ENCODE measurements at regions not wholly inside any gene's neighbourhood (a gene's known extent, or its start where the extent isn't known, plus 50 kb on each side); places are given as distances from the start of the nearest gene placed in this dataset.
"Not testable (repeated sequence)": the region's sequence is repeated elsewhere in the genome, so short reads cannot be mapped to it uniquely, and the experiment has no call there.

DNA sequence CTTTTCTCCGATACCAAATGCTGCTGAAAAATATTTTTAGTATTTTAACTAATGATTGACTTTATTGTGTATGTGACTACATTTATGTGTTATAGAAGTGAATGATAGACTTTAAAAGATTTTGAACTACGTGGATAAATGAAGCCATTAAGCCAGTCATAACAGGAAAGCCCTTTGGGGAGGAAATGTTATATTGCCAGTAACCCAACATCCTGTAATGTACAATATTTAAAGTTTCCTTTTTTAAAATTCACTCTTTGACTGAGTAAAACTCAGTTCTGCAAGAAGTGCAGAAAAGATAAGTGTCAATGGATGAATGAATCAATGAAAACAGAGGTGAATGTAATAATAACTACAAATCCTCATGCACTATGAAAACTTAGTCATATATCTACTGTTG lies 102.6 kb upstream of the TLE4 start:
- in situ Hi-C loops (cut with HindIII; ENCODE audit: low sequenced_read_pairs): no loop called here

DNA sequence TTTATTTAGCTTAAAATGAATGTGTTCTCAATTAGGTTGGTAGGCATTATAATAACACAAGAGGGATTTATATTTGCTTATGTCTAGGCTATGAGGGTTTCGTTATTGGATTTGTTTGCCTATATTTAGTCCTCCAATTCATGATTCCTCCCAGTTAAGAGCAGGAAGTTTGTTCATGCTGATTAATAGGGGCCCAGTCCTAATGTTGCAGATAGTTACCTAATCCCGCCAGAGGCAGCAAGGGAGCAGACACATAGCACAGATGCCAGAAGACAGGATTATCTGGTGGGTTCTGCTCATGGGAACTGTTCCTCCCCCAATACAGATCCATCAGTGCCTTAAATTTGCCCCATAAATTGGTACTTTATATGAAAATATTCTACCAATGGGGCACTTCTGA lies 100.8 kb upstream of the TLE4 start:
- in situ Hi-C loops (cut with HindIII; ENCODE audit: low sequenced_read_pairs): no loop called here

DNA sequence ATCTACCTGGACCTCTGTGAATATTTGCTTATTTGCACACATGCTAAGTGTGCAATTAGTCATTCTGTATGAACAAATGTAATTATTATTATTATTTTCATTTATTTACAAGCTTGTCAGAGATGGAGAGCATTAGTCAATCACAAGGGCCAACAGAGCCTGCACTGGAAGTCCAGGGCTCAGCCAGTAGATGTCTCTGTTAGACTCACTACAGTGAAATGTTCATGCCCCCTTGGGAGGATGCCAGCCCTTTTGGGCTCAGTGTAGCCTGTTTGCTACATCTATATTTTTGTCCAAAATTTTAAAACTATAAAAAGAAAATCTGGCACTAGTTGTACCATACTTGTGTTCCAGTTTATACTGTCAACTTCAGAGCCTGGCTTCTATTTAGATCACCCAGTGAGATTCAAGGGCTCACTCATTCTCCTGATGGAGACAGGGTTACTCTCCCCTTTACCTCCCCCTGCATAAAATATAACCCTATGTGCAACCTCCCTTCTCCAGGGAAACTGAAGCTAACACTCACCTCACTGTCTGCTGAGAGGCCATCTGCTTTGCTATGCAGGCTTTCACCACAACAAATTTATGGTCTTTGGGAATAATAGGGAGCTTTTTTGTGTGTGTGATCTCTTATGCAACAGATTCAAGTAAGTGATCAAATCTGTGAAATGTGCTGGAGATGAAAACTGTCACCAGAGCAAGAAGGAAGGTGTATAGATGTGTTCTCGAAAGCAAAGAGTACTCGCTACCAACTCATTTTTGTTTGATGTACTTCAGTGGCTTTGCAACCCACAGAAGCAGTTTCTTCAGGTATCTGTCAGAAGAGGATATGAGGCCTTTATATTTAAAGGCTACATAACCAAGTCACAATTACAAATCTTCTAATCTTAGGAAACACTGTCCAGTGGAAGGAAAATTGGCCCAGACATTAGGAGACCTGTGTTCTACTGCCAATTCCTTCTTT lies 99.9 kb upstream of the TLE4 start:
- in situ Hi-C loops (cut with HindIII; ENCODE audit: low sequenced_read_pairs): no loop called here

DNA sequence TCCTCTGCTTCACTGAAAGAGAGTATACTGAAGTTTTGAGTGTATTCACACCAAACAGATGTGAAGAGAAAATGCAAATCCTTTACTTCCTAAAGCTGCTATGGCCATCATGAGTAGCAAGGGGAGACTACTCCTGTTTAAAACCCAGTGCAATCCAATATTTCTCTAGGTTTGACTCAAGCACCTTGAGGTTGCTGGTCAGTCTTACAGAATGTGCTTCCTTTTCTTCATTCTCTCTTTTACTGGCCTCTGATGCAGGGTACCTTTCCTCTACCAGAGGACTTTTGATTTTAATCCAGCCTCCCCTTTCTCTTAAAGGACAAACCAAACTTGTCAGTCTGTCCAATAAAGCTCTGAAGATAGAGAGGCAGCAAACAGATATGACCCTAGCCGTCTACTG lies 98.1 kb upstream of the TLE4 start:
- in situ Hi-C loops (cut with HindIII; ENCODE audit: low sequenced_read_pairs): no loop called here

DNA sequence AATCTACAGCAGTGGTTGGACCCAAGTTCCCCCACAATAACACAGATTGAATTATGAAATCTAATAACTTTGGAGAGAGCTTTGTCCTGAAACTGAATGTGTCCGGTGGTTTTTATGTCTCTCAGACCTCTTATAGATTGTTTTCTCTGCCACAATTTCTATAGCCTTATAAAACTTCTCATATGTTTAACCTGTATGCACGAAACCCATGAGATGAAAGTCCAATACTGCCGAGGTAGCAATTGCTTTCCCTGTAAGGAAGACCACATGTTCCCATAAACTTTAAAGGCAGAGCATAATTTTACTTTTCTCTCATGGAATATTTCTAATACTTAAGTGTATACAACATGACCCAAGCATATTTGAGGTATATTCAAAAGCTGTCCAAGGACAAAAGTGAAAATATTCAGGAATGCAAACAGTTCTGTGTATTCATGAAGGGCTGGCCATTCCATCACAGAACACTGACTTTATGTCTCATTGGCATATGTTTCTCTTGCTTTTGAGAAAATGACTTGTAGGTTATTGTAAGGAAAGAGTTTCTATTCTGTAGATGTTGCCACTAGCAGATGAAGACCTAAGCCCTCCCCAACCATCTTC lies 94.4 kb upstream of the TLE4 start:
- in situ Hi-C loops (cut with HindIII; ENCODE audit: low sequenced_read_pairs): no loop called here

DNA sequence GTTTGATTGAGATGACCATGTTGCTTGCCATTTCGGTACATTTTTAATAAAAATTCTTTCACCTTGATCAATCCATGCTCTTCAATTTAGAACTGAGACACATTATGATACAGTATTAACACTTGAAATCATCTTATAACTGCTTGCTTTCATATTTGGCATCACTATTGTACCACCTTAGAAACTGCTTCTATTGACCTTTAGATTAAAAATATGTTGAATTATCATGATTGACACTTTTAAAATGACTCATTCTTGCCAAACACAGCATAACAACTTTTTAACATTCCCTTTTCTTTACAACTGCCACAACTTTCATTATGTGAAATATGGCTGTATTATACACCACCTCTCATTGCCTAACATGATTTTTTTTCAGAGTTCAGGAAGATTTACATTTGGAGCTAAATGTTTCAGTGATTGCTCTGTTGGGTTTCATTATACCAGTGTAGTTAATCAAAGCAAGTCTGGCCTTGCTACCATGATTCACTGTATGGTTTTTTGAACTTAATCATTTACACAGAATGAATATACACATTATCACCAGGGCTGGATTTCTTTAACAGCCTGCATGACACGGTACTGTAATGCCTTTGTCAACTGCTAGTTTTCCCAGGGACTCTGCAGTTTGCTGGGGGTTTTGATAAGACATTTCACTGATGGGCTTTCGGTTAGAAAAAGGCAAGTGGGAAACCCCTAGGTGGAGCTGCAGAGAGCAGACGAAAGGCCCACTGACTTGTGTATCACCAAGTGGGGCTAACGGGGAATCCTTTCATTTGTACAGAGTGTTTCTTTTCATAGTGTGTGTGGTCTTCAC lies 93.6 kb upstream of the TLE4 start:
- in situ Hi-C loops (cut with HindIII; ENCODE audit: low sequenced_read_pairs): no loop called here

DNA sequence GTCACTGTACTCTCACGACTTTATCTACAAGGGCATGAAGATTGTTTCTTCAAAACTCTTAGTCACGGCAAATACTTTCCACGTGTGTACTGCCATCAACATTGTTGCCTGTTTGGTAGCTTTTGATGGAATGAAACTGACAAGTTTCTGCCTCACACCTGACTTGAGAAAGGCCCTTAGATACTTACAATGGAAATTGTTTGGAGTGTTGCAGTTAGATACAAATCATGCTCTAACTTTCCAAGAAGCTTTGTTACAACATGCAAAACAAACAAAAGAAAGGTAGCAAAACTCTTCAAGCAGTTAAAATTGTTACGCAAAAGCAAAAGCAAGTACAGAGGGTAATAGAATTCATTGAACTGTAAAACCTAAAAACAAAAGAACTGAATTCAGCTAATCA lies 91.1 kb upstream of the TLE4 start:
- in situ Hi-C loops (cut with HindIII; ENCODE audit: low sequenced_read_pairs): no loop called here

DNA sequence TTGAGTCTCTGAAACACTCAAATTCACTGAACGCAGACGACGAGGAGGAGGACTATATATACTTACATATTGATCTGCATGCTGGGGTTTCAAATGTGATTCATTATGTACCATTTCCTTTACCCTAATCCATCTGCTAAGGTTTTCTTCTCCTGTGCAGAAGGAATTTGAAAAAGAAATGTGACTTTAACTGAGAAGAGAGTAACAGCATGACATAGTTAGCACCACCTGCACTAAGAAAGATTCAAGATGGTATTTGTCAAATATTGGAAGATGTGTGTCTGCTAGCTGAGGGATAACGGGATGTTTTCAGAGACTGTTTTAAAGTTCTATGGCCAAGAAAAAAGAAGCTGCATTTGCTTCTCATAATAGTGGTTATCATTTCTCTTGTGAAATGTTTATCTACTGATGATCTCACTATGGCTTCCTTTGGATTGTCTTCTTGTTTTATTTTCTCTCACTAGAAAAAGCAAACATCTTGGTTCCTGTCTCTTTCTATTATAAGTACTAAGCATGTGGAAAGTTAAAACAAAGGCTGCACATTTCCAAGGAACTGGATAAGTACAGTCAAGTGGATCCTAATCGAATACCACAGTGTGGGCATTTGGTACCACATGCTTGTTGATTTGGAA lies 89.8 kb upstream of the TLE4 start:
- in situ Hi-C loops (cut with HindIII; ENCODE audit: low sequenced_read_pairs): no loop called here

DNA sequence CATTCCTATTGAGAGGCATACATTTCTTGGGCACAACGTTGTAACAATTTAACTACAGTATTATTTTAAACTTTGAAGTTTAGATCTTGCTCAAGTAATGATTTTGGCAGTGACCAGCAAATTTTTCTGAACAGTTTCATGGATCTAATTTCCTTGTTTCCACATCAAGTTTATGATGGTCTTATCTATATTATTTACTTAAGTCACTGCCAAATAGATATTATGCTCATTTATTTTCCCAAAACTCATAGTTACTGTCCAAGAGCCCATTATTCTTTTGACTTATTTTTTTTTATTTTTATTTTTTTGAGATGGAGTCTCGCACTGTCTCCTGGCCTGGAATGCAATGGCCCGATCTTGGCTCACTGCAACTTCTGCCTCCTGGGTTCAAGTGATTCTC lies 86.5 kb upstream of the TLE4 start:
- in situ Hi-C loops (cut with HindIII; ENCODE audit: low sequenced_read_pairs): no loop called here

DNA sequence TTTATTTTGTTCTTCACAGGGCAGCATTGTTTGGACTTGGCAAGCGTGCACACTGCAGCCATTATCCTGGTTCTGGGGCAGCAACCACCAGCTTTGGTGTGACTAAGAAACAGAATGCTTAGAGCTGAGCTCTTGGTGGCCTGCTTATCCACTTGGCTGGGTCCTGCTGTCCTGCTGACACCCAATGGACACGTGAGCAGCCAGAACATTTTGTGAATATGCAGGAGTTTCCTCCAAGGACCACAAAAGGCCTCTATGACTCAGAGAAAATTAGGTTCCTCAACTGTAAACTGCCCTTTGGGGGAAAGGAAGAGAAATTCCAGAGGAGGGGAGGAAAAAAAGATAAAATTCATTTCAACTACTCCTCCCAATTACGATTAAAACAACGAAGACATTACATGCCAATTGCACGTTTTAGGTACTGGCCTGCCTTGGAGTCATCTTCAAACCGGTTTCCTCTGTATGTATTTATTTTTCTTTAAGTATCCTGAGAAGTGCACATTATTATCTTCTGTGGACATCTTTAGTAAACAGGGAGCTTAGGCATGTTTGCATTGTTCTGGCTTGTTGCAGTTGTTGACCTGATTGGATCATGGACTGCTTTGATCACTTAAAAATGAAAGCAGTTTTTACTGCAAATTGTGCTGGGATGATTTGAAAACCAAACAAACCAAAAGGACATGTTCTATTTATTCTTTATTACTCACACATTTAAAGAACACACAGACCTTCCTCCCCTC lies 82.3 kb upstream of the TLE4 start:
- in situ Hi-C loops (cut with HindIII; ENCODE audit: low sequenced_read_pairs): no loop called here

DNA sequence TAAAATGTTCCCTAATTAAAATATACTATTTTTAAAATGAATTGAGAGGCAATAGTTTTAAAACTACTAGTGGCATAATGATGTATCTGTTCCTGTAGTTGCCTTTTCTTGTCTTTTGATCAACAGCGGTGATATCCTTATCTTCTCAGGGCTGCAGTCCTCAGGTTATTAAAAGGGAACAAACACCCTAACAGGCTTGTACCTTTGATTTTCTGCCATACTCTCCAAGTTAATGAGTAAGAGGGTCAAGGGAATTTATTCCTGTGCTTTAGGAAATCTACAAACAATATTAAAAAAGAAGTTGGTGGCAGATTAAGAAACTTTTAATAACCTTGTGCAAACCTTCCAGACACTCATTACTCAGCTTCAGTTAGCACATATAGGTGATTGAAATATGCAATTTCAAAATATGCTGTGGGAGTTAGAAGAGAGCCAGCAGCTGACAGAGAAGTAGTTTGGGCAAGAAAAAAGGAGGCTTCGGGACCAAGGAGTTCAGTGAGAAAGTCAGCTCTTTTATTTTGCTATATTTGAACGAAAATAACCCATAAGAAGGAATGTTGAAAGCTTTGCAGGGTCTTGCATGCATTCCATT lies 81.0 kb upstream of the TLE4 start:
- in situ Hi-C loops (cut with HindIII; ENCODE audit: low sequenced_read_pairs): no loop called here

DNA sequence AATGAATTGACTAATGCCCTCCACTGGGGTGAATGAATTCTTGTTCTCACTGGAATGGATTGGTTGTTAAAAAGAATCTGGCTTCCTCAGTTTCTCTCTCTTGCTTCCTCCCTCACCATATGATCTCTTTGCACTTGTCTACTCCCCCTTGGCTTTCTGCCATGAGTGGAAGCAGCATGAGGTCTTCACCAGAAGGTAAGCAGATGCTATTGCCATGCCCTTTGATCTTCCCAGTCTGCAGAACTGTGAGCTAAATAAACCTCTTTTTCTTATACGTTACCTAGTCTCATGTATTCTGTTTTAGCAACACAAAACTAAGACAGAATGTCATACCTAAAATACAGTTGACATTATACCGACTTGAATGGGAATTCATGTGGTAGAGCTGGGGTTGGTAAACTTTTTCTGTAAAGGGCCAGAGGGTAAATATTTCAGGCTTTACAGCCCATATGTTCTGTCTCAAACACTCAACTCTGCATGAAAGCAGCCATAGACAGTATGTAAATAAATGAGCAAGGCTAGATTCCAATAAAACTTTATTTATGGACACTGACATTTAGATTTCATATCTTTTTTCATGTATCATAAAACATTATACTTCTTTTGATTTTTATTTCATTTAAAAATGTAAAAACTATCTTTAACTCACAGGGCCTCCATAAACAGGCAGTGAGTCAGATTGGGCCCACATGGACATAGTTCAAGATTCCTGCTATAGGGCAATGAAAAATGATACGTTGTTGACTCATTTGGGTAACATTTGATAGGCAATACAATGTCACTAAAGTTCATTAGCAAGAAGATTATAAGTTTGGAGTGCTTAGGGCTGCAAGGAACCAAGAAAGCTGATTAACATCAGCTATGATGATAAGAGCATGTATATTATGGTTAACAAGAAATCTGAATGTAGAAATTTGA lies 79.4 kb upstream of the TLE4 start:
- in situ Hi-C loops (cut with HindIII; ENCODE audit: low sequenced_read_pairs): no loop called here

DNA sequence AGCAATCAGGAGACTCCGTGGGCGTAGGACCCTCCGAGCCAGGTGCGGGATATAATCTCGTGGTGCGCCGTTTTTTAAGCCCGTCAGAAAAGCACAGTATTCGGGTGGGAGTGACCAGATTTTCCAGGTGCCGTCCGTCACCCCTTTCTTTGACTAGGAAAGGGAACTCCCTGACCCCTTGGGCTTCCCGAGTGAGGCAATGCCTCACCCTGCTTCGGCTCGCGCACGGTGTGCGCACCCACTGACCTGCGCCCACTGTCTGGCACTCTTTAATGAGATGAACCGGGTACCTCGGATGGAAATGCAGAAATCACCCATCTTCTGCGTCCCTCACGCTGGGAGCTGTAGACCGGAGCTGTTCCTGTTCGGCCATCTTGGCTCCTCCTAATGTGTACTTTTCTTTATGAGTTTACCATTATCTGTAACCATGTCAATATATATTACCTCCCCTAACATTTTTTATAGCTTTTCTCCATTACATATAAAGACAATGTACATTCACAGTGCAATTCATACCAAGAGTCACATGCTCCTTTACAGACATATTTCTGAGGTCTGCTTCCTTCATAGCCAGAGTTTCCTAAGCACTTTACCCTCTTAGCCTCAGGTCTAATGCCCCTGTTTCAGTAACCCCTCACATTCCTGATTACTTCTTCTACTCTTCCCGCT lies 71.4 kb upstream of the TLE4 start:
- in situ Hi-C loops (cut with HindIII; ENCODE audit: low sequenced_read_pairs): not testable (repeated sequence)

DNA sequence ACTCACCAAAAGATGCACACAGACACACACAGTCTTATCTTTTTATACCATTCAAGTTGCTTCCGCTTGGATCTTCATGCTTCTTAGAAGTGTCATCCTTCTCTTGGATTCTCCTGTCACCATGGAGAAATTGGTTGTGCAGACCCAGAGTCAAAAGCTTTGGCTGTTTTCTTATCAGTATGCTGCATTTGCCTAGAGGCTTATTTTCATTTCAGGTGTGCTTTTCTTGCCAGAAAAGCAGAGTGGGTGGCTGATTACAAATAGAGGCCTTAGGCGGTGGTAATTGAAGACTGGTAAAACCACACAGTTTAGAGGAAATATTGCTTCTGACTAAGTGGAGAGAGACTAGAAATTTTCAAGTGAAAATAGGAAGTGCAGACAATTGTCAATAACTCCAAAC lies 70.2 kb upstream of the TLE4 start:
- in situ Hi-C loops (cut with HindIII; ENCODE audit: low sequenced_read_pairs): no loop called here

DNA sequence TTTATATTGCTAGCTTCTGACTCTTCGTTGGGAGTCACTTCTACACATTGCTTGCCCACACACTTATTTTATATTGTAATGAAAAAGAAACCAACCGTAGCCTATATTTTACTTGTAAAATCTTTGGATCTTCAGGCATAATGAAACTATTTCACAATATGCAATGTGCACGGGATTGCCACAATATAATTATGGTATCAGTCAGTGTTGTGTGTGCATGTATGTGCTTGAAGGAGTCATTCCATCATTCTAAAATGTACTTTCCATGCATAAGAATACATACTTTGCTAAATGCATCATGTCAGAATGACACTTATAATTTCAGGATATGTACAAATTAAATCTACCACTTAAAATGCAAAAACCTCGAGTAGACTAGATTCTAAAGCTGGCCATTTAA lies 64.0 kb upstream of the TLE4 start:
- in situ Hi-C loops (cut with HindIII; ENCODE audit: low sequenced_read_pairs): no loop called here

DNA sequence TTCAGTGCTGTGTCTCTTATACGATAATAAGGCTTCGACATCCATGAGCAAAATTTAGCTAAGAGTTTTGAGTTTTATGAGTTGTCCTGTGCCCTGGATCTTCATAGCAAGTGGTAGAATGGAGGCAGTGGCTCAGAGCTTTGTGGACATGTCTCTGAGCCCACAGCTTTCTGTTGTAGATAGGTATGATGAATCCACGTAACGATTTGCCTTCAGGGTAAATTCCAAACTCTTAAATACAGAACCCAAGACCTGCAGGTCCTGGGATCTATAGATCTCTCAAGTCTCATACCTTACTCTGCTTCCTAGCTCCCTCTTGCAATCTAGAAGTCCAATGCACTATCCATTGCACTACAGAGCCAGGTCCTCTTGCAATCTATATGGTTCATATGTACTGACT lies 59.5 kb upstream of the TLE4 start:
- in situ Hi-C loops (cut with HindIII; ENCODE audit: low sequenced_read_pairs): no loop called here
